Keratinocyte (primary cell): ENCODE measurements at regions not wholly inside any gene's neighbourhood (a gene's known extent, or its start where the extent isn't known, plus 50 kb on each side); places are given as distances from the start of the nearest gene placed in this dataset.

ENCODE experiments used
- EZH2 ChIP-seq: IDR thresholded peaks from one replicate; pipeline ENCODE4 v1.6.1; 2012; ENCODE audit warnings: inconsistent platforms, mild to moderate bottlenecking, low read length, moderate library complexity
- TF ChIP-seq, protein P1 (sequence below), 3 experiments: IDR thresholded peaks in 1 of 3; conservative IDR thresholded peaks in 1 of 3; optimal IDR thresholded peaks in 1 of 3; 2 replicates in 2 of 3; 3 replicates in 1 of 3; pipeline versions ENCODE3 to v1.5.1; 2011; ENCODE audit warnings: low read length in 3 of 3, mild to moderate bottlenecking in 3 of 3, moderate library complexity in 2 of 3, control low read depth in 1 of 3, inconsistent platforms in 1 of 3; ENCODE audit not compliant: insufficient read depth in 2 of 3; ENCODE audit errors: extremely low read depth in 1 of 3

- TF ChIP-seq EZH2, result no peak
- TF ChIP-seq, protein P1, sequence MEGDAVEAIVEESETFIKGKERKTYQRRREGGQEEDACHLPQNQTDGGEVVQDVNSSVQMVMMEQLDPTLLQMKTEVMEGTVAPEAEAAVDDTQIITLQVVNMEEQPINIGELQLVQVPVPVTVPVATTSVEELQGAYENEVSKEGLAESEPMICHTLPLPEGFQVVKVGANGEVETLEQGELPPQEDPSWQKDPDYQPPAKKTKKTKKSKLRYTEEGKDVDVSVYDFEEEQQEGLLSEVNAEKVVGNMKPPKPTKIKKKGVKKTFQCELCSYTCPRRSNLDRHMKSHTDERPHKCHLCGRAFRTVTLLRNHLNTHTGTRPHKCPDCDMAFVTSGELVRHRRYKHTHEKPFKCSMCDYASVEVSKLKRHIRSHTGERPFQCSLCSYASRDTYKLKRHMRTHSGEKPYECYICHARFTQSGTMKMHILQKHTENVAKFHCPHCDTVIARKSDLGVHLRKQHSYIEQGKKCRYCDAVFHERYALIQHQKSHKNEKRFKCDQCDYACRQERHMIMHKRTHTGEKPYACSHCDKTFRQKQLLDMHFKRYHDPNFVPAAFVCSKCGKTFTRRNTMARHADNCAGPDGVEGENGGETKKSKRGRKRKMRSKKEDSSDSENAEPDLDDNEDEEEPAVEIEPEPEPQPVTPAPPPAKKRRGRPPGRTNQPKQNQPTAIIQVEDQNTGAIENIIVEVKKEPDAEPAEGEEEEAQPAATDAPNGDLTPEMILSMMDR (optimal IDR thresholded peaks at IDR 0.05 in 1 of 3, IDR thresholded peaks at IDR 0.05 in 1 of 3, conservative IDR thresholded peaks at IDR 0.05 in 1 of 3; ENCODE audit: extremely low read depth in 1 of 3, insufficient read depth in 2 of 3, low read length in 3 of 3), result no peak
Observed at GRCh38 chr5:111628901-111629300, 116.6 kb upstream of the STARD4 start.
